CD4-positive, CD25-positive, alpha-beta regulatory T cell (primary cell): ENCODE measurements at regions not wholly inside any gene's neighbourhood (a gene's known extent, or its start where the extent isn't known, plus 50 kb on each side); places are given as distances from the start of the nearest gene placed in this dataset.
"Not testable (repeated sequence)": the region's sequence is repeated elsewhere in the genome, so short reads cannot be mapped to it uniquely, and the experiment has no call there.

Experiments
- ATAC-seq, 2 donors: fragments of 150-1000 bp; cut with Tn5 transposase; one replicate each; pipeline ENCODE4 v1.10.0; 2021; ENCODE audit warnings: low read depth in 2 of 2, moderate number of reproducible peaks in 2 of 2, moderate library complexity in 1 of 2
- DNase-seq, 3 donors: peaks; one replicate each; pipeline versions ENCODE4 v3.0.0 to v3.0.0-alpha.2; 2012 to 2022; ENCODE audit warnings: mixed read lengths in 1 of 3
- H3K27ac ChIP-seq: one replicate; pipeline ENCODE4 v1.7.0; 2013; ENCODE audit warnings: mild to moderate bottlenecking, low read length; ENCODE audit not compliant: insufficient read depth, poor library complexity, severe bottlenecking
- H3K27me3 ChIP-seq: one replicate; pipeline ENCODE4 v1.7.0; 2013; ENCODE audit warnings: low read length; ENCODE audit not compliant: control insufficient read depth, insufficient read depth
- H3K36me3 ChIP-seq: one replicate; pipeline ENCODE4 v1.7.0; 2013; ENCODE audit warnings: mild to moderate bottlenecking, low read length, moderate library complexity; ENCODE audit not compliant: control insufficient read depth, insufficient read depth
- H3K4me1 ChIP-seq: 2 replicates; pipeline ENCODE4 v1.7.0; 2013; ENCODE audit warnings: mild to moderate bottlenecking, low read length; ENCODE audit not compliant: insufficient read depth, control insufficient read depth, poor library complexity, severe bottlenecking
- H3K4me3 ChIP-seq: one replicate; pipeline ENCODE4 v1.7.0; 2013; ENCODE audit warnings: low read depth, mild to moderate bottlenecking, low read length, moderate library complexity
- H3K9me3 ChIP-seq, 2 experiments: 1 replicate in 1 of 2; 2 replicates in 1 of 2; pipeline ENCODE4 v1.7.0; 2013; ENCODE audit warnings: low read length in 2 of 2, mild to moderate bottlenecking in 1 of 2, moderate library complexity in 1 of 2; ENCODE audit not compliant: control insufficient read depth in 2 of 2
- H3K27ac Mint-ChIP-seq, 3 donors: one replicate each; pipeline ENCODE4 v1.8.0; 2020 to 2022; ENCODE audit warnings: mild to moderate bottlenecking in 3 of 3, mixed read lengths in 3 of 3, moderate library complexity in 2 of 3
- H3K27me3 Mint-ChIP-seq: one replicate; pipeline ENCODE4 v1.8.0; 2022; ENCODE audit warnings: mild to moderate bottlenecking, mixed read lengths
- H3K36me3 Mint-ChIP-seq: one replicate; pipeline ENCODE4 v1.8.0; 2020; ENCODE audit warnings: mixed read lengths
- H3K4me1 Mint-ChIP-seq, 4 donors: one replicate each; pipeline ENCODE4 v1.8.0; 2020 to 2022; ENCODE audit warnings: mixed read lengths in 4 of 4, mild to moderate bottlenecking in 1 of 4
- H3K4me3 Mint-ChIP-seq, 4 donors: one replicate each; pipeline ENCODE4 v1.8.0; 2020 to 2022; ENCODE audit warnings: mild to moderate bottlenecking in 4 of 4, mixed read lengths in 4 of 4, moderate library complexity in 3 of 4
- H3K9me3 Mint-ChIP-seq, 7 donors: one replicate each; pipeline ENCODE4 v1.8.0; 2020 to 2022; ENCODE audit warnings: mixed read lengths in 7 of 7, mild to moderate bottlenecking in 3 of 7, moderate library complexity in 2 of 7

DNA sequence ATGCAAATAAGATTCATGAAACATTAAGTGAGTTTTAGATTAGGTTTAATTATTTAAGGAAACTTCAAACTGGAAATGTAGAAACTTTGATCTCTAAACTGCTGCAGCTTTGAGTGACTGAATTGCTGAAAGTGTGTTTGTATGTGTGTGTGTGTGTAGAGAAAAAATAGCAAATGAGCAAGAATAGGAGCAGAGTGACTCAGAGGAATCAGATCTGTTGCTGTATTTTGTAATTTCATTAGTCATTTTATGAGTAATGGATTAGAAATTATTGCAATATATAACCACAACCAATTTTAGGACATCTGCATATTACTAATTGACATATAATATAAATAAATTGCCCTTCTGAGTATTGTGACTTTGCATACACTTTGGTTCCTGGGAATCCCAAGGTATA lies 52.8 kb upstream of the SLC9A9 start:
- H3K27ac ChIP-seq = no peak overlapping the region
- no peak overlapping the region for H3K4me3 ChIP-seq
- no peak for DNase-seq
- no peak for ATAC-seq
- H3K27me3 Mint-ChIP-seq = peaks cover 26% of the 10 kb centered on the region
- H3K36me3 ChIP-seq = no peaks in the 10 kb centered on the region
- H3K27me3 ChIP-seq = no peaks in the 10 kb centered on the region
- no peaks in the 10 kb centered on the region for H3K4me1 ChIP-seq
- no peaks in the 10 kb centered on the region for H3K36me3 Mint-ChIP-seq
- H3K4me3 Mint-ChIP-seq = no peak overlapping the region
- no peak overlapping the region for H3K27ac Mint-ChIP-seq
- no peaks in the 10 kb centered on the region for H3K9me3 ChIP-seq
- H3K4me1 Mint-ChIP-seq = no peaks in the 10 kb centered on the region
- H3K9me3 Mint-ChIP-seq = peaks cover 0 to 1% (median 0%) of the 10 kb centered on the region in 7 donors

DNA sequence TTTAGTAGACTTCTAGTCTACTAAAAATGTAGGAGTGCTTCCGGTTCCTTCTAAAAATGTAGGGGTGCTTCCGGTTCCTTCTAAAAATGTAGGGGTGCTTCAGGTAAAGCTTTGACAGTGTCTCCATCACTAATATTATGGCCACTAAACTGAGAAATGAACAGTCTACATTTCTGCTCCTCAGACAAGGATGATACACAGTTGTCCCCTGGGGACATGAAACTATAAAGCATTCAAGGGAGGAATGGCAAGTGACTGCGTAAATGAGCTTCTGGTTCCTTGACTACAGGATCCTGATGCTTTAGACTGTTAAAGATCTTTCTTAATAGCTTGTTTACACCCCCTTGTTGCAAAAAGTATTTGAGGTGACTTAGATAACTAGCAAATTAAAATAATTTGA lies 53.9 kb upstream of the SLC9A9 start:
- H3K36me3 Mint-ChIP-seq = no peaks in the 10 kb centered on the region
- no peak for DNase-seq
- no peaks in the 10 kb centered on the region for H3K36me3 ChIP-seq

DNA sequence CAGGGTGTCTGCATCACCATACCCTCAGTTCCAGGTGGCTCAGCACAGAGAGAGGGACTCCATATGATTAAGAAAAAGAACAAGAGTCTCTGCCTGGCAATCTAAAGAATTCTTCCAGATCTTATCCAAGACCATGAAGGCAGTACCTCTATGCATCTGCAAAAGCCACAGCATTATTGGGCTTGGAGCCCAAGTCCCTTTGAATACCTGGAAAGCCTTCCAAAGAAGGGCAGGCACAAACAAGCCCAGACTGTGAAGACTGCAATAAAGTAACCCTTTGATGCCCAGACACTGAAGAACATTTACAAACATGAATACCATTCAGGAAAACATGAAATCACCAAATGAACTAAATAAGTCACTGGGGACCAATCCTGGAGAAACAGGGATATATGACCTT lies 60.9 kb upstream of the DIPK2A start:
- H3K4me1 ChIP-seq = no peaks in the 10 kb centered on the region
- Mint-ChIP-seq H3K9me3 (peaks cover 0 to 4% (median 0%) of the 10 kb centered on the region in 7 donors), H3K27me3 (peaks cover 56% of the 10 kb centered on the region), H3K4me3 (no peak overlapping the region), H3K36me3 (no peaks in the 10 kb centered on the region), H3K4me1 (no peaks in the 10 kb centered on the region), H3K27ac (no peak overlapping the region)
- no peaks in the 10 kb centered on the region for H3K36me3 ChIP-seq
- peaks cover 17% of the 10 kb centered on the region for H3K27me3 ChIP-seq
- H3K27ac ChIP-seq = no peak overlapping the region
- H3K9me3 ChIP-seq = no peaks in the 10 kb centered on the region
- DNase-seq (no peak), ATAC-seq (no peak)
- H3K4me3 ChIP-seq = no peak overlapping the region

More for the DNA sequence above, 53.9 kb upstream of the SLC9A9 start:
- no peaks in the 10 kb centered on the region for H3K4me1 Mint-ChIP-seq
- H3K4me3 ChIP-seq = no peak overlapping the region
- H3K4me3 Mint-ChIP-seq = no peak overlapping the region
- no peaks in the 10 kb centered on the region for H3K27me3 ChIP-seq
- H3K4me1 ChIP-seq = no peaks in the 10 kb centered on the region
- H3K9me3 ChIP-seq = no peaks in the 10 kb centered on the region
- H3K27ac Mint-ChIP-seq = no peak overlapping the region
- peaks cover 0 to 1% (median 0%) of the 10 kb centered on the region in 7 donors for H3K9me3 Mint-ChIP-seq
- H3K27me3 Mint-ChIP-seq = peaks cover 26% of the 10 kb centered on the region
- no peak overlapping the region for H3K27ac ChIP-seq
- no peak for ATAC-seq

DNA sequence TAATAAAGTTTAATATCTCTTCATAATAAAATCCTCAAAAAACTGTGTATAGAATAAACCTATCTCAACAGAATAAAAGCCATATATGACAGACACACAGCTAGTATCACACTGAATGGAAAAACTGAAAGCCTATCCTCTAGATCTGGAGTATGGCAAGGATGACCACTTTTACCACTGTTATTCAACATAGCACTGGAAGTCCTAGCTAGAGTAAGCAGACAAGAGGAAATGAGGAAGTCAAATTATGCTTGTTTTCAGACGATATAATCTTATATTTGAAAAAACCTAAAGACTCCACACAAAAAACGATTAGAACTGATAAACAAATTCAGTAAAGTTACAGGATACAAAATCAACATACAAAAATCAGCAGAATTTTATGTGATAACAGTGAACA lies 57.4 kb upstream of the DIPK2A start:
- DNase-seq = no peak
- peaks cover 0 to 7% (median 0%) of the 10 kb centered on the region in 7 donors for H3K9me3 Mint-ChIP-seq
- no peak overlapping the region for H3K27ac Mint-ChIP-seq
- Histone ChIP-seq H3K36me3 (no peaks in the 10 kb centered on the region), H3K4me3 (no peak overlapping the region), H3K27ac (no peak overlapping the region), H3K9me3 (no peaks in the 10 kb centered on the region), H3K27me3 (peaks cover 11% of the 10 kb centered on the region), H3K4me1 (no peaks in the 10 kb centered on the region)
- peaks cover 0 to 7% (median 0%) of the 10 kb centered on the region in 4 donors for H3K4me1 Mint-ChIP-seq
- no peak for ATAC-seq
- H3K27me3 Mint-ChIP-seq = peaks cover 49% of the 10 kb centered on the region
- H3K36me3 Mint-ChIP-seq = no peaks in the 10 kb centered on the region
- H3K4me3 Mint-ChIP-seq = no peak overlapping the region

DNA sequence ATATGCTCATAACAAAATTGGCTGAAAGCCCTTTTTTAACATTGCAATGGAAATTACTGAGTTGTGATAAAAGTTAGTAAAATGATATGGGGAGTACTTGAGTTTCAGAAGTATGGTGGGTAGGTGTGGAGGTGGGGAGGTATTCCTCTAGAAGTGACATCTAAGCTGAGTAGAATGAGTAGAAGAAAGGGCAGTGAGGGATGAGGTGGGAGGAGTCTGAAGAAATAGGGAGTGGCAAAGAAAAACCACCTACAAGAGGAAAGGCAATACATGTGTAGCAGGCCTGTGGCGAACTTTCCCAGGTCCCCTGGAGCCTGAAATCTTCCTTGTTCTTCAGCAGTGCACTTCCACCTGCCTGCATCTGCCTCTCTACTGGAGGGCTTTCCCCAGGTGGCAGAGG lies 52.8 kb upstream of the DIPK2A start:
- ATAC-seq = no peak
- Histone ChIP-seq H3K36me3 (no peaks in the 10 kb centered on the region), H3K27ac (no peak overlapping the region), H3K4me1 (peaks cover 9% of the 10 kb centered on the region), H3K9me3 (no peaks in the 10 kb centered on the region), H3K4me3 (no peak overlapping the region), H3K27me3 (peaks cover 1% of the 10 kb centered on the region)
- H3K4me3 Mint-ChIP-seq = no peak overlapping the region
- DNase-seq = no peak
- peaks cover 21% of the 10 kb centered on the region for H3K27me3 Mint-ChIP-seq
- no peaks in the 10 kb centered on the region for H3K36me3 Mint-ChIP-seq
- H3K9me3 Mint-ChIP-seq = peaks cover 0 to 3% (median 0%) of the 10 kb centered on the region in 7 donors
- H3K4me1 Mint-ChIP-seq = peaks cover 5 to 34% (median 8%) of the 10 kb centered on the region in 4 donors
- H3K27ac Mint-ChIP-seq = peak overlapping the region in 2 of 3 donors; percentile 29 to 49

DNA sequence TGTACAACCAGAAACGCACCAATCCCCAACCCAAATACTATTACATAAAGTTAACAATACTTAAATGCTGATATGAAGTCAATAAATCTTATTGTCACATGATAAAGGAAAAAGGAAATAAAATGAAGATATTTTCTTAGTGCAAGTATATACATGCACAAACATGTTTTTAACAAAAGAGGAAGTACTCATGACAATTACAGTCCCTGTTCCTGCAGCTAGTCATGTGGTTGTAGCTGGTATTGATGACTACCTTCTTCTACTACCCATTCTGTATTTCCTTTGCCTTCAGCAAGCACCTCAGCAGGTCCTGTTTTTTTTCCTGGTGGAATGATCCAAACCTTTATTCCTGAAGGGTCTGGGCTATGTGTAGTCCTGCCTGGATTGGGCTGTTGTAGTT lies 50.4 kb upstream of the DIPK2A start:
- H3K4me3 ChIP-seq, H3K27ac ChIP-seq, H3K36me3 Mint-ChIP-seq, H3K9me3 ChIP-seq, H3K36me3 ChIP-seq, H3K27me3 Mint-ChIP-seq, ATAC-seq, H3K9me3 Mint-ChIP-seq, H3K4me1 ChIP-seq, H3K27me3 ChIP-seq: not testable (repeated sequence)
- Mint-ChIP-seq H3K4me1 (peaks cover 5 to 39% (median 8%) of the 10 kb centered on the region in 4 donors), H3K27ac (peak overlapping the region in 2 of 3 donors; percentile 43 to 70), H3K4me3 (peak overlapping the region in 1 of 4 donors; percentile 35)
- peak in 1 of 3 donors; percentile 51 for DNase-seq
